ENCODE measurements at regions not wholly inside any gene's neighbourhood (a gene's known extent, or its start where the extent isn't known, plus 50 kb on each side); places are given as distances from the start of the nearest gene placed in this dataset.

DNA sequence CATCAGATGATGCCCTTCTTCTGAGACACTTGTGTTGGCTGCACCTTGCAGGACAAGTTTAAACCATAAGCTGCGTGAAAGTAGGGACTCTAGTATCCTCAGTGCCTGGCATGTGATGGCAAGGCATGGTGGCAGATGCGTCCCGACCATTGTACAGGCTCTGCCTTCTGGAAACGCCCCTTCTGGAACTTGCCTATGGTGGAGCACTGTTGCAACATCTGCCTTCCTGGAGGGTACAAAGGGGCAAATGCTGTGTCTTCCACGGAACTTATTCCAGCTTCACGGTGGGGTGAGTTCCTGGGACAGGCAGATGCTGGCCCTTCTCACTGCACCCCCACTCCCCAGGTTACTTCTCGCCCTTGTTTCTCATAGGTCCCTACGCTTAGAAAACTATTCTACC lies 232.8 kb downstream of the THBS2 start:
- TF ChIP-seq, protein P1, sequence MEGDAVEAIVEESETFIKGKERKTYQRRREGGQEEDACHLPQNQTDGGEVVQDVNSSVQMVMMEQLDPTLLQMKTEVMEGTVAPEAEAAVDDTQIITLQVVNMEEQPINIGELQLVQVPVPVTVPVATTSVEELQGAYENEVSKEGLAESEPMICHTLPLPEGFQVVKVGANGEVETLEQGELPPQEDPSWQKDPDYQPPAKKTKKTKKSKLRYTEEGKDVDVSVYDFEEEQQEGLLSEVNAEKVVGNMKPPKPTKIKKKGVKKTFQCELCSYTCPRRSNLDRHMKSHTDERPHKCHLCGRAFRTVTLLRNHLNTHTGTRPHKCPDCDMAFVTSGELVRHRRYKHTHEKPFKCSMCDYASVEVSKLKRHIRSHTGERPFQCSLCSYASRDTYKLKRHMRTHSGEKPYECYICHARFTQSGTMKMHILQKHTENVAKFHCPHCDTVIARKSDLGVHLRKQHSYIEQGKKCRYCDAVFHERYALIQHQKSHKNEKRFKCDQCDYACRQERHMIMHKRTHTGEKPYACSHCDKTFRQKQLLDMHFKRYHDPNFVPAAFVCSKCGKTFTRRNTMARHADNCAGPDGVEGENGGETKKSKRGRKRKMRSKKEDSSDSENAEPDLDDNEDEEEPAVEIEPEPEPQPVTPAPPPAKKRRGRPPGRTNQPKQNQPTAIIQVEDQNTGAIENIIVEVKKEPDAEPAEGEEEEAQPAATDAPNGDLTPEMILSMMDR (IDR thresholded peaks at IDR 0.05; ENCODE audit: insufficient read depth, low read depth, low read length), result no peak
- no peak for TF ChIP-seq EZH2 (IDR thresholded peaks at IDR 0.05; ENCODE audit: insufficient read depth, low read length)
